HCT116 (cell line): ENCODE measurements at regions not wholly inside any gene's neighbourhood (a gene's known extent, or its start where the extent isn't known, plus 50 kb on each side); places are given as distances from the start of the nearest gene placed in this dataset.

Source experiments
- ATAC-seq: fragments of 200-7000 bp; cut with Tn5 transposase; 2 replicates; pipeline ENCODE4 v1.9.1; 2020; ENCODE audit warnings: mild to moderate bottlenecking, moderate library complexity
- BruUV-seq: library from RNA; stranded (reverse); fragments of 400-500 nt; replicated peaks from 2 replicates; lab custom pipeline; 2021; lab: Mats Ljungman, UMichigan
- CTCF ChIA-PET: fragments of 300-600 bp; sonication (Branson Sonifier 250); formaldehyde crosslinking; loops from one replicate; lab custom pipeline; 2021; ENCODE audit warnings: antibody characterized with exemption; lab: Charles Lee
- POLR2A ChIA-PET: fragments of 300-600, 350-600 bp; sonication (Branson Sonifier 250); formaldehyde crosslinking; loops from one replicate; lab custom pipeline; 2021; ENCODE audit warnings: antibody characterized with exemption; lab: Charles Lee
- RAD21 ChIA-PET, 2 experiments: fragments of 300-600 bp; sonication (Branson Sonifier 250); formaldehyde crosslinking; loops; one replicate each; lab custom pipeline; 2023; ENCODE audit warnings: low total read pairs in 2 of 2; ENCODE audit not compliant: uncharacterized antibody in 2 of 2, unreplicated experiment in 2 of 2, low non-redundant PET in 1 of 2; lab: Charles Lee
- DNase-seq: peaks from one replicate; pipeline ENCODE4 v3.0.0-alpha.2; 2010; ENCODE audit warnings: low read depth, low spot score
- H2AFZ ChIP-seq: fragments of 200-600 bp; shearing (Covaris generic), sonication (generic); 2 replicates; pipeline ENCODE4 v1.6.1; 2017; ENCODE audit warnings: low read depth, mixed run types, mixed read lengths, antibody characterized with exemption, low read length; ENCODE audit not compliant: poor library complexity, severe bottlenecking
- H3K27ac ChIP-seq: 2 replicates; pipeline ENCODE4 v1.5.1; 2012; ENCODE audit warnings: low read depth, low read length
- H3K27me3 ChIP-seq: fragments of 200-600 bp; sonication (generic); 2 replicates; pipeline ENCODE4 v1.6.1; 2016; ENCODE audit warnings: mixed run types, low read length, mixed read lengths; ENCODE audit not compliant: insufficient read depth
- H3K36me3 ChIP-seq, 2 experiments: fragments of 200-500 bp in 1 of 2; fragments of 200-600 bp in 1 of 2; sonication (Bioruptor generic) in 1 of 2; sonication (generic) in 1 of 2; 2 replicates each; pipeline versions ENCODE4 v1.5.1 to v1.6.1; 2014 to 2016; ENCODE audit warnings: low read length in 2 of 2, inconsistent platforms in 1 of 2, mixed read lengths in 1 of 2, mixed run types in 1 of 2; ENCODE audit not compliant: insufficient read depth in 2 of 2, control insufficient read depth in 1 of 2
- H3K4me1 ChIP-seq, 2 experiments: fragments of 200-600 bp in 1 of 2; sonication (generic) in 1 of 2; 2 replicates each; pipeline versions ENCODE4 v1.5.1 to v1.6.1; 2012 to 2017; ENCODE audit warnings: low read length in 2 of 2, inconsistent platforms in 1 of 2, mild to moderate bottlenecking in 1 of 2, mixed read lengths in 1 of 2, mixed run types in 1 of 2, moderate library complexity in 1 of 2; ENCODE audit not compliant: insufficient read depth in 2 of 2, control insufficient read depth in 1 of 2
- H3K4me2 ChIP-seq: fragments of 200-600 bp; sonication (generic); 2 replicates; pipeline ENCODE4 v1.6.1; 2017; ENCODE audit warnings: mixed run types, low read length, mixed read lengths
- H3K4me3 ChIP-seq, 2 experiments: fragments of 200-600 bp in 1 of 2; sonication (generic) in 1 of 2; replicated peaks in 1 of 2; 2 replicates each; pipeline ENCODE4 v1.5.1; 2011 to 2016; ENCODE audit warnings: low read length in 2 of 2, control low read depth in 1 of 2, low read depth in 1 of 2, mild to moderate bottlenecking in 1 of 2, mixed read lengths in 1 of 2, mixed run types in 1 of 2
- H3K79me2 ChIP-seq: fragments of 200-600 bp; sonication (generic); 2 replicates; pipeline ENCODE4 v1.6.1; 2017; ENCODE audit warnings: mild to moderate bottlenecking, mixed run types, low read length, moderate library complexity, mixed read lengths; ENCODE audit not compliant: insufficient read depth
- H3K9ac ChIP-seq: fragments of 200-600 bp; sonication (generic); 2 replicates; pipeline ENCODE4 v1.6.1; 2016; ENCODE audit warnings: low read length, mixed read lengths
- H3K9me2 ChIP-seq: fragments of 200-600 bp; sonication (generic), shearing (Covaris generic); 2 replicates; pipeline ENCODE4 v1.6.1; 2017; ENCODE audit warnings: mixed run types, mild to moderate bottlenecking, moderate library complexity; ENCODE audit not compliant: insufficient read depth
- H3K9me3 ChIP-seq, 2 experiments: fragments of 200-500 bp in 1 of 2; fragments of 200-600 bp in 1 of 2; sonication (Bioruptor generic) in 1 of 2; sonication (generic) in 1 of 2; 2 replicates each; pipeline ENCODE4 v1.6.1; 2014 to 2017; ENCODE audit warnings: low read length in 2 of 2, mixed read lengths in 2 of 2, inconsistent platforms in 1 of 2, low read depth in 1 of 2, mild to moderate bottlenecking in 1 of 2, mixed run types in 1 of 2, moderate library complexity in 1 of 2; ENCODE audit not compliant: control insufficient read depth in 1 of 2, insufficient read depth in 1 of 2
- H4K20me1 ChIP-seq: fragments of 200-600 bp; sonication (generic), shearing (Covaris generic); 2 replicates; pipeline ENCODE4 v1.6.1; 2017; ENCODE audit warnings: mixed run types, mild to moderate bottlenecking, moderate library complexity; ENCODE audit not compliant: insufficient read depth
- EGR1 ChIP-seq: IDR thresholded peaks from 2 replicates; pipeline ENCODE4 v1.6.1; 2012; ENCODE audit warnings: low read depth
- ELF1 ChIP-seq: IDR thresholded peaks from 2 replicates; pipeline ENCODE4 v1.6.1; 2012; ENCODE audit warnings: low read depth, borderline replicate concordance
- EZH2 ChIP-seq: fragments of 200-600 bp; sonication (generic); IDR thresholded peaks from 2 replicates; pipeline ENCODE4 v1.6.1; 2017; ENCODE audit warnings: antibody characterized with exemption, mixed run types
- EZH2phosphoT487 ChIP-seq: fragments of 200-600 bp; IDR thresholded peaks from 2 replicates; pipeline ENCODE4 v1.6.1; 2018; ENCODE audit warnings: antibody characterized with exemption, borderline replicate concordance
- POLR2A ChIP-seq: IDR thresholded peaks from 2 replicates; pipeline ENCODE4 v1.7.0; 2011; ENCODE audit warnings: borderline replicate concordance; ENCODE audit not compliant: insufficient read depth, insufficient read length; ENCODE audit errors: extremely low read depth
- REST ChIP-seq: IDR thresholded peaks from 2 replicates; pipeline ENCODE4 v1.6.1; 2012; ENCODE audit warnings: low read depth
- SP1 ChIP-seq: IDR thresholded peaks from 2 replicates; pipeline ENCODE4 v1.6.1; 2012; ENCODE audit warnings: low read depth
- TCF7L2 ChIP-seq: IDR thresholded peaks from 2 replicates; pipeline ENCODE4 v1.7.0; 2011; ENCODE audit warnings: borderline replicate concordance, inconsistent platforms; ENCODE audit not compliant: insufficient read depth, insufficient read length; ENCODE audit errors: extremely low read depth
- YY1 ChIP-seq: IDR thresholded peaks from 2 replicates; pipeline ENCODE4 v1.6.1; 2011; ENCODE audit warnings: low read length, low read depth, moderate library complexity, mild to moderate bottlenecking; ENCODE audit not compliant: insufficient replicate concordance; ENCODE audit errors: extremely low read depth
- ZFX ChIP-seq: fragments of 450-650 bp; IDR thresholded peaks from 2 replicates; pipeline ENCODE4 v1.6.1; 2017
- intact Hi-C: fragments of 100-400 bp; cut with micrococcal nuclease; formaldehyde crosslinking; loops from 2 replicates; pipeline ENCODE4 v1.10.0; 2022
- TF ChIP-seq, protein P1 (sequence below): IDR thresholded peaks from 2 replicates; pipeline ENCODE4 v1.6.1; 2012
- TF ChIP-seq, protein P2 (sequence below): IDR thresholded peaks from 2 replicates; pipeline ENCODE4 v1.6.1; 2012

GRCh38 chr2:142467321-142467720 lies 336.5 kb upstream of the LRP1B start:
- RAD21 ChIA-PET, result no interaction called here
- Histone ChIP-seq H3K79me2 (no peaks in the 10 kb centered on the region), H2AFZ (no peak overlapping the region), H3K4me1 (no peaks in the 10 kb centered on the region), H3K27me3 (no peaks in the 10 kb centered on the region), H3K4me2 (no peak overlapping the region), H3K9me2 (no peaks in the 10 kb centered on the region), H3K4me3 (no peak overlapping the region), H3K36me3 (no peaks in the 10 kb centered on the region), H3K9me3 (no peaks in the 10 kb centered on the region), H3K9ac (no peak overlapping the region), H4K20me1 (no peaks in the 10 kb centered on the region), H3K27ac (no peak overlapping the region)
- BruUV-seq, result no TSS peak
- POLR2A ChIA-PET, result no interaction called here
- no peak for TF ChIP-seq ZFX
- TF ChIP-seq, protein P1, sequence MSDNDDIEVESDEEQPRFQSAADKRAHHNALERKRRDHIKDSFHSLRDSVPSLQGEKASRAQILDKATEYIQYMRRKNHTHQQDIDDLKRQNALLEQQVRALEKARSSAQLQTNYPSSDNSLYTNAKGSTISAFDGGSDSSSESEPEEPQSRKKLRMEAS, result no peak
- no peak for TF ChIP-seq EGR1
- TF ChIP-seq TCF7L2, result no peak
- no peak for TF ChIP-seq REST
- TF ChIP-seq ELF1, result no peak
- no peak for TF ChIP-seq SP1
- TF ChIP-seq, protein P2, sequence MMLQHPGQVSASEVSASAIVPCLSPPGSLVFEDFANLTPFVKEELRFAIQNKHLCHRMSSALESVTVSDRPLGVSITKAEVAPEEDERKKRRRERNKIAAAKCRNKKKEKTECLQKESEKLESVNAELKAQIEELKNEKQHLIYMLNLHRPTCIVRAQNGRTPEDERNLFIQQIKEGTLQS, result no peak
- no peak for TF ChIP-seq EZH2phosphoT487
- no peak for TF ChIP-seq POLR2A
- no peak for TF ChIP-seq YY1
- no peak for TF ChIP-seq EZH2
- CTCF ChIA-PET, result no interaction called here
- ATAC-seq (no peak), DNase-seq (no peak)
- intact Hi-C loops, result no loop called here
